ENCODE measurements at regions not wholly inside any gene's neighbourhood (a gene's known extent, or its start where the extent isn't known, plus 50 kb on each side); places are given as distances from the start of the nearest gene placed in this dataset.

DNA sequence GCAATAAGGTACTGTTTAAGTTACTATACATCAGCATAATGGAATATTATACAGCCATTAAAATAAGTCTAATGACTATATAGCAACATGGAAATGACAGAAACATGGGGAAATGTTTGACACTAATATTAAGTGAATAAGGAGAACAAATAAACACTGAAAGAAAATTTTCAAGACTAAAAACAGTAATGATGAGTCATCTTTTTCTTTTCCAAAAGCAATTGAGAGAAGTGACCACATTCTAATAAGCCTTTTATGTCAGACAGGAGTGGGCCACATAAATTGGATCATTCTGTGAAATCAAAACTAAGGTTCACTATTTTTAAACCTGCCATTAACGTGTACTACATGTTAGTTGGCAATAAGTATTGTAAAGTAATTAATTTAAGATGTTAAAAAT is 187.5 kb downstream of the AHR start:
- no peak for DNase-seq

DNA sequence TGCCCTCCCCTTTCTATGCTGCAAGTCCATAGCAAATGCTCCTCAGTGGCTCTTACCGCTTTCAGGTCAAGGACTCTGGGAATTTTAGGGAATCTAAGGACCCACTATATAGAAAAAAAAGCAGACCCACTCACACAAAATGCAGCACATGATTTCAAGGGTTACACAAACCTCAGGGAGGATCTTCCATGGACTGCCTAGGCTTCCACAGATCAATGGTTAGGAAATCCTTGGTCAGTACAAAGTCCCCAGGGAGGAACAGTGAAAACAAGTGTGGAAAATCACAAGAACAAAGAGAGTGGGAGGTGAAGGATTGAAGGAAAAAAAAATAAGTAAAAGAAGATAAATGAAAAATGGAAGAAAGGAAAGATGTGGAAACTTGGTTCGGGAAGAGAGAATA is 188.4 kb downstream of the AHR start:
- no peak for DNase-seq

GRCh38 chr7:17487343-17487742 is 188.9 kb downstream of the AHR start:
- no peak for DNase-seq

- no peak for DNase-seq
Measured at GRCh38 chr7:17488829-17489228, 190.4 kb downstream of the AHR start.

DNA sequence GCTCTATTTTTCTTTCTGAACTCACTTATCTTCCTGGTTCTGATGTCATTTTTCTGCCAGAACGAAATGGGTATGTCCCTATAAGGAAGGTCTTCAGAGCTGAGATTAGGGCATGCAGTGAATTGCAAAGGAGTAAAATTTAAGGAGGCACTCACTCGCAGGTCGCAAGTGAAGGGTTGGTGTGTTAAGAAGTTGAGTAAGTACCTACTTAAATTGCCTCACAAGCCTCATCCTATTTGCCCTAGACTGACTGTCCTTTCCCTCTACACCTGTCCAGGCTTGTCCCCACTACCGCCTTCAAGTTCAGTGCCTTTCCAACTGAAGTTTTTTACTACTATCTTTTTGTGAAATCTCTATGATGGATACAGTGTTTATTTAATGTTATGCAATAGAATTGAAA is 191.5 kb downstream of the AHR start:
- DNase-seq, result no peak

GRCh38 chr7:17490825-17491224 is 192.4 kb downstream of the AHR start:
- DNase-seq, result no peak

DNA sequence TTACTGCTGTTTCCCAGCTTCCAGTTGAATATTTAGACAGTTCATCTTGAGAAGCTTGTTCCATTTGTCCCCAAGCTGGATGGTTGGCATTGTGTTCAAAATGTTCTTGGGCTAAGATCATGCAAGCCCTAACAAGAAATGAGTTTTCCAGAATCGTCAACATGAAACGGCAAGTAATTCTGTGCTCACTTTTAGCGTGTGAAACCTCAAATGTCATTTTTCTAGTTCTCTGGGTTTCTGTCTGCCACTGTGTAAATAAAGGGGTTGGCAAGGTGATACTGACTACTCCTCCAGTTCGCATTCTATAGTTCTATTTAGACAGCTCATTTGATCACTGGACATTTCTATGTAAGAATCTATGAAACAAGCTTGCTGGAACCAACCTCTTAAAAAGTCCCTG is 194.0 kb downstream of the AHR start:
- DNase-seq, result no peak

- DNase-seq, result no peak
Measured at GRCh38 chr7:17493446-17493845, 195.0 kb downstream of the AHR start.

GRCh38 chr7:17495655-17496394 is 197.4 kb downstream of the AHR start:
- DNase-seq, result no peak

- DNase-seq, result no peak
Measured at GRCh38 chr7:17497136-17497535, 198.7 kb downstream of the AHR start.

- no peak for DNase-seq
Measured at GRCh38 chr7:17497549-17498167, 199.2 kb downstream of the AHR start.

DNA sequence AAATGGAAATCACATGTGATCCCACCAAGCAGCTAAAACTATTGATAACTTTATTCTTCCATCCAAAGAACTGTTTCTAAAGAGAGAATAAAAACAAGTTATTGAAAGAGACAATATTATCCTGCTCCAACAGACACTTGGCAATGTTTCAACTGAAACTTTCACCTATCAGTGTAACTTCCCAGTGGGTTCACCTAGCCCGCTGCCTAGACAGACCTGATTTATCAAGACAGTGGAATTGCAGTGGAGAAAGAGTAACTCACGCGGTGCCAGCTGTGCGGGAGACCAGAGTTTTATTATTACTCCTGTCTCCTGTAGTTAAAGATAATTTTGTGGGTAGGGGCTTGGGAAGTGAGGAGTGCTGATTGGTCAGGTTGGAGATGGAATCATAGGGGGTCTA is 199.8 kb downstream of the AHR start:
- no peak for DNase-seq

DNA sequence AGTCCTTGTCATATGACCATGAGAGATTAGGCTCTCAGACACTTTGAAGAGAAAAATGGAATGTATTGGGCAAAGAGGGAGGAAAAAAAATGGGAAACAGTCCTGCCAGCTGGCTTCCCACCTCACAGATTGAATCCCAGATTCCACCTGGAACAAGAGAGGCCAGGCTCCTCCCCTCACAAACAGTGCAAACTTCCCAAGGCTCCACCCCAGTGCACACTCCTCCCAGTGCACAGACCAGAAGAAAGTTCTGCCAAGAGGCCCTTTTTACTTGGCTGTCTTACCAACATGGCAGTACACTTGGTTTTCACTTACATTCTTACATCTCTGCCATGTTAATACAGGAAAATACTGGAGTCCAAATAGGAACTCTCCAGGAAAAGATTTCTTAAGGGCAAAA is 202.3 kb downstream of the AHR start:
- DNase-seq, result no peak

DNA sequence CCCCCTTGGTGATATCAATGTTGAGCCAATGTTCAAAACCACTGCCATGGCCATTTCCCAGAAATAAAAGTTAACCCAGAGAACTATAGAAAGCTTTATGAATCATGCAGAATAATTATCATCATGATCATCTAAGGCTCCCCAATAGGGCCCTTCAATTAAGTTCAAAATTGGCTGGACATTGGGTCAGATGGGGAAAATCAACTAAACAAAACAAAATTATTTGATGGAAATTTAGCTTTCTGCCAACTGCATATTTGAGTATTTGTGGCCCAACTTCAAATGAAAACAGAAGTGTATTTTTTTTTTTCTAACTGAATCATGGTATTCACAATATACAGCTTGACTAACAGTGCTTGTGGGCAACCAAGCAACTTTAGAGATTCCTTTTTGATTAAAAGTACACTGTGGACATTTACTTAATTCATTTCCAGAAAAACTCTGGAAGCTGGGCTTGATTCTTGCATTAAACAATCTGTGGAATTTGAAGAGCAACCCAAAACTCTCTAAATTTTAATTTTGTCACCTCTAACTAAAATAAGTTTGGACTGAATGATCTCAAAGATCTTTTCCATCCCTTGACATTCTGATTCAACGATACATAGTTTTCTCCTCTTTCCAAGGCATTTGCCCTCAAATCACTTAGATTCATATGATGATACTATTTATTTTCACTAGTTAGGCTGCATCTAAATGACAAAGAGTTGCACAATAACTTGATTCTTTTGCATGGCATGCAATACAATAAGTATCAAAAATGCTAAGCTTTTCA is 203.2 kb downstream of the AHR start:
- DNase-seq, result no peak

DNA sequence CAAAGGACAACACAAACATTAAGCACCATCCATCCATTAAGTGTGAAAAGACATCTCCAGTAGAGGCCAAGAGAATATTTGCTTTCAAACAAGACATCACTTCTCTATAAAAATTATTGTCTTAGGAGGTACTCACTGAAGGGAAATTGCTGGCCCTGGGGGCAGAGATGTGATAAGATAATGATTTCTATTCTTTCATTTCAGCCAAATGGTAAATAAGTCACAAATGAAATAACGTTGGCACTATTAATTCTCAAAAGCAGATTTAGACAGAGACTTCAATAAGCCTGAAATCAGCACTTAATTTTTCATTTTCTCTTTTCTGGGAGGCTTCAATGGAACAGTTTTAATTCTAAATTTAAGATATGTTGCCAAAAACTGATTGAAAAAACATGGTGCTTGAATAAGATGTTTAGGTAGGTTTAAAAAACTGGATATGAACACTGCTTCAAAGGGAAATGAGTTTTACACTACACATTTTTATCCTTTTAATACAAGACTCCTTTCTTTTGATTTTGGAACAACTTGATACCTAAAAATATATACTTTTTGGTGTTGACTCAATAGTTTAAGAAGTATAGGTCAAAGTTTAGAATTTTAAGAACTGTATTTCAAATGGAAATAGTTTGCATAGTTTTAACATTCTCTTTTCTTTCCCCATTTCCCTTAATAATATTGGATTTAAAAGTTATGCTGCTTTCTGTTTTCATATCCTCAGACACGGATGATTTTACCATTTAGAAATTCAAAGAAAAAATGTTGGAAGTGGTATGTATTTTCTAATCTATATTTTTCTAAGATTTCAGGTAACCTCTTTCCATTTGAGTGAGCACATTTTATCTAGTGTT is 204.0 kb downstream of the AHR start:
- no peak for DNase-seq

DNA sequence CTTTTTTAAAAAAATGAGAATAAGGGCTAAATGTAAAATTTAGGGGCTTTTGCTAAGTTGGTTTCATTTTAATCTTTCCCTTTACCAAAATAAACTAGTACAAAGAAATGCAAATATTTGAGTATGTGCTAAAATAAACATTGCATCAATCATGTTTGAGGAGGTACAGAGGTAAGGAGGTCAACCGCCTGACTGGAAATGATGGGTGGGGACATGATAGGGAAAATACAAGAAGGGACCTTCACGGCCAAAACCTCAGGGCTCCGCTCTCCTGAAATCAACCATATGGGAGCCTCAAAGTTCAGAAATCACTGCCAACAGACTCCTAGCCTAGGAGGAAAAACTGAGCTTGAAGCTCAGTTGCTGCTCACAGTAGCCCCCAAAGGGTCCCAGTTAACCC is 207.6 kb downstream of the AHR start:
- DNase-seq, result no peak

DNA sequence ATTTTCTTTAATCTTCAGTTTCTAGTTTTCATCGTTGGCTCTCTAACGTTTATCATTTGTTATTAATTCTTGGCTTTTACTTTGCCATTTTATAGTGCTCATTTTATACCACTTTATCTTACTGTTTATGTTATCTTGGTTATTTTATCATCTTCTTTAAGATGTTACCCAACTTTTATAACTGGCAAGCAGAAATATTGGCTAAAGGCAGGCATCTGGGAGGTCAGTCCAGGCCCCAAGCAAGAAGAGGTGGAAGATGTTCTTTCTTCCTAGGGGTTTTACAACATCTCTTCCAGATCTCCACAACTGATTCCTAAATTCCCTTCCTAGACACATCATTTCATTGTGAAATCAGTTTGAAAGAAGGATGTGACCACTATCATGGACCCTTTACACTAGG is 208.1 kb downstream of the AHR start:
- no peak for DNase-seq

- DNase-seq, result no peak
Measured at GRCh38 chr7:17507717-17508116, 209.3 kb downstream of the AHR start.

- DNase-seq, result no peak
Measured at GRCh38 chr7:17512181-17512675, 213.8 kb downstream of the AHR start.

DNA sequence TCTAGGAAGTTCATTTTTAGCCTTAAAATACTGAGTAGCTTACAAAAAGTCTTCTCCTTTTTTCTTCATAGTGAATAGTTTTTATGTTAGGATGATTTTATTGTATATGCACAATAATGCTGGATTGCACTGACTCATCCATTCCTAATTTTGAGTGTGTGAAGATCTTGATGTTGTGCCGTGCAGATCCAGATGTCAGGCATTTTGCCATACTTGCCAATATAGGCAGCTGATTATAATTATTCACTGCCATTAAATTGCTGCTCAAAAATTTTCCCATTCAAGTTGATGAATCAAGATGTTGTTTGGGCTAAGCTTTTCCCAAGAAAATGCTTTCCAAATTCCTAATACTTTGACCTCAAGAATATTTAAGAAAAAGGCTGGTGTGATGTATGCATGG is 218.3 kb downstream of the AHR start:
- DNase-seq, result no peak

- no peak for DNase-seq
Measured at GRCh38 chr7:17520941-17521340, 222.5 kb downstream of the AHR start.

DNA sequence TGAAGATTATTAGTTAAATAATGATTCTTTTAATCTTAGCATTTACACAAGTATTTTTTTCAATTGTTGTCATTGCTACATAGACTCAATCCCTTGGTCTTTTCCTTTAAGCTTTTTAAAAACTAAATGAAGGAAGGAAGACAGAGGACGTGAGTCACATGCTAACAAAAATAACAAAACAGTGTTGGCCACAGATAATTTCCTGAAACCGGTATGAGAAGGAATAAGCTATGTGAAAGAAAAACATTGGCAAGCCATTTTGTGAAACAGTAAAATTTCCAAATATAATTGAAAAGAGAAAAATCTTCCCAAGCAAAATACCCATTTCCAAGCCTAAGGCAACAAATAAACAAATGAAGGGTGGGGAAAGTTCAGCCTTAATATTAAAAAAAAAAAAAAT is 223.0 kb downstream of the AHR start:
- DNase-seq, result no peak
